B cell (primary cell): ENCODE measurements at regions not wholly inside any gene's neighbourhood (a gene's known extent, or its start where the extent isn't known, plus 50 kb on each side); places are given as distances from the start of the nearest gene placed in this dataset.

Experiments used
- EZH2 ChIP-seq: IDR thresholded peaks from 2 replicates; pipeline ENCODE4 v1.6.1; 2012; ENCODE audit warnings: borderline replicate concordance, low read depth, mild to moderate bottlenecking, moderate library complexity, low read length; ENCODE audit not compliant: insufficient read depth, poor library complexity, severe bottlenecking
- TF ChIP-seq, protein P1 (sequence below): fragments of 200-600 bp; IDR thresholded peaks from one replicate; pipeline ENCODE4 v1.8.0; 2022; ENCODE audit warnings: antibody characterized with exemption, mild to moderate bottlenecking

DNA sequence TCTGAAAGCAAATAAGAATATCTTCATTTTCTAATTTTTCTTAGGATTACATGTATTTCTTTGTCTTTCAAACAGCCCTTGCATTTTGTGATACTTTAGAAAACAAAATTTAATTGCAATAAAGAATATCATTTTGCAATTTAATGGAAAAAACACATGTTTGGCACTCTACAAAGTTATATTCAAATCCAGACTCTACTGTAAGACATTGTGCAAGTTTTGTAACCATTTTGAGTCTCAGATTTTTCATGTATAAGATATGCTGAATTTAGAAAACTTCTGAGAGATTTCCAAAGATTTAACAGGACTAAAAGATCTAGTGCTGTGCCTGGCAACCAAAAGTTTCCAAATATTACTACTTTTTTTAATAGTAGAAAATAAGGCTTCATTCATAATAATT lies 187.1 kb upstream of the AGTR1 start:
- no peak for TF ChIP-seq EZH2
- TF ChIP-seq, protein P1, sequence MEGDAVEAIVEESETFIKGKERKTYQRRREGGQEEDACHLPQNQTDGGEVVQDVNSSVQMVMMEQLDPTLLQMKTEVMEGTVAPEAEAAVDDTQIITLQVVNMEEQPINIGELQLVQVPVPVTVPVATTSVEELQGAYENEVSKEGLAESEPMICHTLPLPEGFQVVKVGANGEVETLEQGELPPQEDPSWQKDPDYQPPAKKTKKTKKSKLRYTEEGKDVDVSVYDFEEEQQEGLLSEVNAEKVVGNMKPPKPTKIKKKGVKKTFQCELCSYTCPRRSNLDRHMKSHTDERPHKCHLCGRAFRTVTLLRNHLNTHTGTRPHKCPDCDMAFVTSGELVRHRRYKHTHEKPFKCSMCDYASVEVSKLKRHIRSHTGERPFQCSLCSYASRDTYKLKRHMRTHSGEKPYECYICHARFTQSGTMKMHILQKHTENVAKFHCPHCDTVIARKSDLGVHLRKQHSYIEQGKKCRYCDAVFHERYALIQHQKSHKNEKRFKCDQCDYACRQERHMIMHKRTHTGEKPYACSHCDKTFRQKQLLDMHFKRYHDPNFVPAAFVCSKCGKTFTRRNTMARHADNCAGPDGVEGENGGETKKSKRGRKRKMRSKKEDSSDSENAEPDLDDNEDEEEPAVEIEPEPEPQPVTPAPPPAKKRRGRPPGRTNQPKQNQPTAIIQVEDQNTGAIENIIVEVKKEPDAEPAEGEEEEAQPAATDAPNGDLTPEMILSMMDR: no peak
